Stimulated activated CD4-positive, alpha-beta T cell treated with anti-CD3 and anti-CD28 coated beads, TNF-alpha, amount 100 ng/mL, for 24 hours (primary cell): ENCODE measurements at regions not wholly inside any gene's neighbourhood (a gene's known extent, or its start where the extent isn't known, plus 50 kb on each side); places are given as distances from the start of the nearest gene placed in this dataset.

Experiments
- DNase-seq, 3 experiments: peaks; one replicate each; pipeline ENCODE4 v3.0.0-alpha.2; 2020; ENCODE audit warnings: low read depth in 3 of 3

DNA sequence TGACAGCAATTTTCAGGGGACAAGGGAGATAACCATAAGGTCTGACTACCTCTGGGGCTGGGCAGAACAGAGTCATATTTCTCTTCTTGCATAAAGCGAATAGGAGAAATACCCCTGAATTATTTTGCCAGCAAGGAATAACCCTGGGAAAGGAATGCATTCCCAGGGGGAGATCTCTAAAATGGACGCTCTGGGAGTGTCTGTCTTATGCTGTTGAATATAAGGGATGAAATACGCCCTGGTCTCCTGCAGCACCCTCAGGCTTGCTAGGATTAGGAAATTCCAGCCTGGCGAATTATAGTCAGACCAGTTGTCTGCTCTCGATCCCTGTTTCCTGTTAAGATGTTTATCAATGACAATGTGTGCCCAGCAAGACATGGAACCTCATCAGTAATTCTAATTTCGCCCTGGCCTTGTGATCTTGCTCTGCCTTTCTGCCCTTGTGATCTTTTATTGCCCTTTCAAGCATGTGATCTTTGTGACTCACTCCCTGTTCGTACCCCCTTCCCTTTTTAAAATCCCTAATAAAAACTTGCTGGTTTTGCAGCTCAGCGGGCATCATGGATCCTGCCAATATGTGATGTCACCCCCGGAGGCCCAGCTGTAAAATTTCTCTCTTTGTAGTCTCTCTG, 221.6 kb upstream of the HS3ST5 start:
- no peak for DNase-seq

DNA sequence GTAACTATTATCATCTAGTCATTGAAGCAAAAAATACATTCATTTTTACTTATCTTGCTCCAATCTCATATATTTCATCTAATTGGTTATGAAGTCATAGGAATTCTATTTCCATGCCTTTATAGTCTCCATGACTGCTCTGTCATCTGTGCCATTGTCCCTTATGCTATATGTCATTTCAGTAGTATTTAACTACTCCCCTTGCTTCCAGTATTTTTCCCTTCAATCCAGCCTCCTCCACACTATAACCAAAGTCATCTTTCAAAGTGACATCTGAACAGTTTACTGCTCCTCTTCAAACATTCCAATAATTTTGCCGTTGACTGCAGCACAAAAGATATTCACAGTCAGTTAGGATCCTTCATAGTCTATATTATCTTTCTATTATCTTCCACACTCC, 216.6 kb upstream of the HS3ST5 start:
- DNase-seq, result no peak

DNA sequence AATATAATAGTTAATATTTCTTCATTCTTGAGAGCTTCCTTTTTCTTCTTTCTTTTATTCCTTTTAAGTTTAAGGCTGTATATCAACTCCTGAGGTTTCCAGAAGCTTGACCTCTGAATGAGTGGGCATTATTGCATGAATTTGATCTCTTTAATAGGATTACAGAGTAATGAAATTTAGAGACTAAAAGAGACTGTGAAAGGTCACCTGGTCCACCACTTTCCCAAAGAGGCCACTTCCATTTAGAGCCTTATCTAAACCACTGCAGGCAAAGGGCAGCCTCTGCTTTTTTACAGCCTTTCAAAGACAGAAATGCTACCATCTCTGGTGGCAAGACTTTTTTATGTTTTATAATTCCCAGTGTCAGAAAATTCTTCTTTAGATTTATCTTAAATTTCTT, 215.3 kb upstream of the HS3ST5 start:
- no peak for DNase-seq

DNA sequence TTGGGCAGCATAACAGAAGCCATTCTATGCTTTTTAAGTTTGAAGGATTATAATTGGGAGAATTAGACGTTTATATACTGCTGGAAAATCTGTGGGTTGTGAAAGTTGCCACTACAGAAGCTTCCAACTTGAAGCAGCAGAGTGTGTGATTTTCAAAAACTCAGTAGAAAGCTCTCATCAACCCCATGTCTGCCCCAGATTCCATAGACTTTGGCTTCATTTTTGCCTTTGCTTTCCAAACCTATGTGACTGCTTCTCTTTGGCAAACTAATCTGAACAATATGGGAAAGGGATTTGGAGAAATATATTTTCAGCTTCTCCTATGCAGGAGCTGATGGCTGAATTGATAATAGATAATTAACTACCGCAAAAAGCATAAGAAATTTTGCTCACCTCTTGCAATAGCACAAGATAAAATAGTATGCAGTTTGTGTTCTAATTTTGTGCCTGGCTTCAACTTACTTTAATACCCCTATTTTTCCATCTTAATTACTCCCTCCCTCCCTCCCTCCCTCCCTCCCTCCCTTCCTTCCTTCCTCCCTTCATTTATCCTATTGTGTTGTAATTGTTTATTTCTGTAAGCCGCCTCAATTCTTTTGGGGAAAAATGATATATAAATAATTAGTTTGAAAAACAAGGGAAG, 214.1 kb upstream of the HS3ST5 start:
- no peak for DNase-seq

DNA sequence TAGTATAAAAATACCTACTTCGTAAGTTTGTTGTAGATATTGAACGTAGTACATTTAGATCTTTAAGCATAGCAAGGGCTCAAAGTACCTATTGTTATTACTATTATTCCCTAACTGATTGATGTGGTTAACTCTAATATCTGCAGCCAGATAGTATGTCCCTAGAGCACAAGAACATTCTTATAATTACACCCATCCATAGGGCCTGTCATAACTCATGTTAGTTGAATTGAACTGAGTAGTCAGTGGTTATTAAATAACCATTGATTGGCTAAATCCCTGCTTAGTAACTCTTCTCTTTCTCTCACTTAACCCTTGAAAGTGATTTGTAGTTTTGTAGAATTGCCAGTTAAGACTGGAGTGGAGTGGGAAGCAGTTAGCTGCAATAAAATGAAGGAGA, 207.5 kb upstream of the HS3ST5 start:
- no peak for DNase-seq

DNA sequence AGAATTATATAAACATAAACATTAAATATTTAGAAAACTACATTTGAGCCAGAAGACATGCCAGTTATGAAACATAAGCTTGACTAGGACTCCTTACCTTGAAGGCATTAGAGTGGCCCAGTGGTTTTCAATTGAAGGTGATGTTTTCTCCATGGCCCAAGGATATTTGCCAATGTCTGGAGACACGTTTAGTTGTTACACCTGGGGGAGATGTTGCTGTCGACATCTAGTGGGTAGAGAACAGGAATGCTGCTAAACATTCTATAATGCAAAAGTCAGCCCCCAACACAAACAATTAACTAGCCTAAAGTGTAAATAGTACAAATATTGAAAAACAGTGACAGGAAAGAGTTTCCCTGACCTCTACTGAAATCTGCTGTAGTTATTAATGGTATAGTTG, 200.9 kb upstream of the HS3ST5 start:
- DNase-seq, result no peak

DNA sequence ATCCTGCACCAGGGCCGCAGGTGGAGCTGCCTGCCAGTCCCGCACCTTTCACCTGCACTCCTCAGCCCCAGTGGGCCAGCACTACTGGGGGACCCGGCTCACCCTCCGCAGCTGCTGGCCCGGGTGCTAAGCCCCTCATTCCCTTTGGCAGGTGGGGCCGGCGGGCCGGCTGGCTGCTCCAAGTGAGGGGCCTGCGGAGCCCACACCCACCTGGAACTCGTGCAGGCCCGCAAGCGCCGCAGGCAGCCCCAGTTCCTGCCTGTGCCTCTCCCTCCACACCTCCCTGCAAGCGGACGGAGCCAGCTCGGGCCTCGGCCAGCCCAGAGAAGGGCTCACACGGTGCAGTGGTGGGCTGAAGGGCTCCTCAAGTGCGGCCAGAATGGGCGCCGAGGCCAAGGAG, 199.0 kb upstream of the HS3ST5 start:
- no peak for DNase-seq

DNA sequence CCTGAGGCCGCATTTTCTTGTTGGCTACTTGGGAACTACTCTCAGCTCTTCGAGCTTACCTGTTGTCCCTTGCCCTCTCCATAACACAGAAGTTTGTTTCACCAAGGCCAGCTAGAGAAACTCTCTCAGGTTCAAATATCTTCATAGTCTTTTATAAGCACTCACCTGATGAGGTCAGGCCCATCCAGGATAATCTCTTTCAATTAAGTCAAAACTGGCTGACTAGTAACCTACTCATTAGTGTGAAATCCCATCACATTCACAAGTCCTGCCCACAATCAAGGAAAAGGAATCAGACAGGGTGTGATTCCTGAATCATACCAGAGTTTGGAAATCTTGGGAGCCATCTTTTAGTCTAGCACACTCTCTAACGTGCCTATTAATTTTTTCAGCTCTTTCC, 195.2 kb upstream of the HS3ST5 start:
- DNase-seq, result no peak

DNA sequence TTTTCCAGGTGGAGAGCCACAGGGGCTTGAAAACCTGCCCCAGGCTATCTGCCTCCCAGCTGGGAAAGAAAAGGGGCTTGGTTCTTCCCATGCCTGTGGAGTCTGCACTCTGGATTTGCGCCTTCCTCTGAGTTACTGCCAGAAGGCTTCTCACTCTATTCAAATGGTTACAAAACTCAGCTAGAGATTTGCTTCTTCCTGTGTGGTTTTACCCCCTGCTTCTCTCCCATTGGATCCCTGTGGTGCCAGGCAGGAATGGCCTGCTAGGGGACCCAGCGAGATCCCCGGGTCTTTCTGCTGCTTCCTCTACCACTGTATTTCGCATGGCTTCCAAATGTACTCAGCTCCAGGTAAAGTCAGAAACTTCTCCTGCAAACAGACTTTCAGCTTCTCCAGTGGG, 192.0 kb upstream of the HS3ST5 start:
- DNase-seq, result no peak

DNA sequence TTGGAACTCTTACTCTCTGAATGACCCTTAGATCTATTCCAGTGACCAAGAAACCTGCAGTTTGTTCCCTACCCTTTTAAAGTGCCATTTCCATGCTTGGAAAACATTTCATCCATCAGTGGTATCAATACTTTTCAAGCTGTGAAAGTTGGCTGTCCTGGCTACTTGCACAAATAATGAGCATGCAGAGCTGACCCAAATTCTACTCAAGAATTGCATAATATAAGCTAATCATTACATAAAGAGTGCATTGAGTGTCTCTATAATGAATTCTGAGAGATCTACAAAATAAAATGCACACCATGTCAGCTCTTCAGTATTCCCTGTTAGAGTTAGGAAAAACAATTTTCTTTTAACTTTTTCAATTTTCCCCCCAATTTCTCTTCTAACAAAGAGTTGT, 181.3 kb upstream of the HS3ST5 start:
- DNase-seq, result no peak

DNA sequence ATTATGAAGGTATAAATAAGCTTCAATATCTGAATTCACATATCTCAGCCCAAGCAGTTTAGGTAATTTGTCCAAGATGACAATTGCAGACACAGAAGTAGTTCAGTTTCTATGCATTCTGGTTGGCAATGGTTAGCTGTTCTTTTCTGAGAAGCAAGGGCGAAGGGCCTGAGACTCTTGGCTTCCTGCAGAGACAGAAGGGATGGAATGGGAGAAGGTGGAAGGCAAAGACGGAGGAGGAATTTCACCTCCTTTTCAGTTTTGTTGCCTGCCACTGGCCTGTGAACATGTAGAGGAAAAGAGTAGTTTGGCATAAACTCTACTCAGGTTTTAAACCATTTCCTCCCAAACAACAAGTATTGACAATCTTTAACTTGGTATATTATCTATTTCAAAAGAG, 180.7 kb upstream of the HS3ST5 start:
- no peak for DNase-seq

DNA sequence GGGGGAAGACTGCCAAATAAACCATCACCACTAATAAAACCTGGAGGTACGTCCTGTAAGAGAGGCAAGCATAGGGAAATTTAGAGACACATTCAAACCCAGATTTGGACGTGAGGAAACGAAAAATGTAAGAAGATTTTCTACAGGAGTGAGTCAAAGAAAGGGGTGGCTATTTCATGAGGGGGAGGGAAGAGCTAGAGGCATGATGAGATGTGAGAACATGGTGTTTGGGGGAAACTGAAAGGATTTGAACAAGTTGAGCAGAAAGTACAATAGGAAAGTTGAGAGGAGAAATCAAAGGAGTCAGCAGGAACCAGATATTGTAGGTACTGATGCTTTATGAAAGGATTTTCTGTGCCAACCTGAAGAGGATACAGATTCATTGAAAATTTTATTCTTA, 179.1 kb upstream of the HS3ST5 start:
- no peak for DNase-seq

DNA sequence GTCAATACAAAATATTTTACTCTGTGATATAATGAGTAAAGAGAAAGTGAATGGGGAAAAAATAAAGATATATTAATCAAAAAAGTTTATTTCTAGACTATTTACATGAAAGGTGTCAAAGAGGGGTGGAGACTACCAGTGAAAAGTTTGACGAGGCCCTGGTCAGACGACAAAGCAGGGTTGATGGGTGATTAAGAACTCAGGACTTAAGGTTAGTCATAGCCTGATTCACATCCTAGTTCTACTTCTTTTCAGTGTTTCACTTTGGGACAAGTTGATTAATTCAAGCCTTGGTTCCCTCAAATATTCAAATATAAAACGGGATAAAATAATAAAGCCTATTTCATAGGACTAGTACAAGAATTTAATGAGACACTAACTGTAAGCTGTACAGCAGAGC, 178.2 kb upstream of the HS3ST5 start:
- no peak for DNase-seq

DNA sequence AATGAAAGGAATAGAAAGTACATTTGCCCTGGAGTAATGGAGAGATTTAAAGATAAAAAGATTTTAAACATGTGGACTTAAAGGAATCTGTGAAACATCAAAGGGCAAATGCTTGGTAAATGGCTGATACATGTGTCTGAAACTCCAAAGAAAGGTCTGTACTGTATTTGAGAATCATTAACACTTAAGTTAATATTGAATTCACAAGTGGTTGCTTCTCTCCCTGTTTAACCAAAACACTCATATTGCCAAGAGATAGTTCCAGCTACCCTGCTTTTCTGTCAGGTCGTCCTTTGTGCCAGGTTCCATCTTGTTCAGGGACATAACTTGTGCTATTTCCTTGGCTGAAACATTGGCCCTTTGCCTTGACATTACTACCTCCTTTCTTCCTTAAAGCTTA, 171.3 kb upstream of the HS3ST5 start:
- no peak for DNase-seq

DNA sequence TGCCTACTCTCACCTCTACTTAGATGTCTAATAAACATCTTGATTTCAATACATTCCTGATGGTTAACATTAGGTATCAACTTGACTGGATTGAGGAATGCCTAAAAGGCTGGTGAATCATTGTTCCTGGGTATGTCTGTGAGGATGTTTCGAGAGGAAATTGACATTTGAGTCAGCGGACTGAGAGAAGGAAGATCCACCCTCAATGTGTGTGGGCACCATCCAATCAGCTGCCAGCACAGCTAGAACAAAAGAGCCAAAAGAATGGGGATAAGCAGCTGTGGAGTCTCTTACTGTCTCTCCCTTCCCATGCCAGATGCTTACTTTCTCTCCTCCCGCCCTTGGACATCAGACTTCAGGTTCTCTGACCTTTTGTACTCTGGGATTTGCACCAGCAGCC, 128.6 kb upstream of the HS3ST5 start:
- no peak for DNase-seq

DNA sequence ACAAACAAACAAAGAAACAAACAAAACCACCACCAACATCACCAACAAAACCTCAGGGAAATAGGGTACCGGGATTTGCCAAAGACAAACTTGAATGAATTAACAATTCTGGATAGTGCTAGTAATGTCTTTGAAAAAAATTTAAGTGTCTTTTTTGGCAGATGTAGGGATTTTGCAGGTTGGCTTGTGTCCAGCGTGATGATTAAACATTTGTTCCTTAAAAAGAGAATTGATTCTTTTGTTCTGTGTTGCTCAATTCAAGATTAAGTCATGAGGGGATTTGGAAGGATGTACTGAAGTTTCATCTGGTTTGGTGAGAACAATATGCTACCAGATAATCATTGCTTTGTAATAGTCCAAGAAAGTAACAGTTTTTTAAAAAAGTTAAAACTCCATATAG, 125.1 kb upstream of the HS3ST5 start:
- no peak for DNase-seq

DNA sequence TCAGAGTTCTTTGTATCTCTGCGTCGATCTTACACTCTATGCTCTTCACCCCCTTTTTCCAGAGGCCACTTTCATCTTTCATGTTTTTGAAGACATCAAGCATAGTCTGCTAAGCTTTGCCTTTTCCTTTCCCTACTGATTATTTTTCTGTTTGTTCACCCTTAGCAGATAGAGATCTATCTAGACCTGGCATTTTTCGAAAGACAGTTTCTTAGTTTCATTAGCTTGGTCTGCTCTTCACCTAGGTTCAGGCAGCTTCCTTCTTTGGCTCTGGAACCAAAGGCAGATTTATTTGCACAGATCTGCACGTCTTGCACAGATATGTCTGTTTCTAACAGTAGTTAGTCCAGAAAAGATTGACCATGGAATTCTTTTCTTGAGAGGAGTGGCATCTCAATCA, 122.7 kb upstream of the HS3ST5 start:
- no peak for DNase-seq

DNA sequence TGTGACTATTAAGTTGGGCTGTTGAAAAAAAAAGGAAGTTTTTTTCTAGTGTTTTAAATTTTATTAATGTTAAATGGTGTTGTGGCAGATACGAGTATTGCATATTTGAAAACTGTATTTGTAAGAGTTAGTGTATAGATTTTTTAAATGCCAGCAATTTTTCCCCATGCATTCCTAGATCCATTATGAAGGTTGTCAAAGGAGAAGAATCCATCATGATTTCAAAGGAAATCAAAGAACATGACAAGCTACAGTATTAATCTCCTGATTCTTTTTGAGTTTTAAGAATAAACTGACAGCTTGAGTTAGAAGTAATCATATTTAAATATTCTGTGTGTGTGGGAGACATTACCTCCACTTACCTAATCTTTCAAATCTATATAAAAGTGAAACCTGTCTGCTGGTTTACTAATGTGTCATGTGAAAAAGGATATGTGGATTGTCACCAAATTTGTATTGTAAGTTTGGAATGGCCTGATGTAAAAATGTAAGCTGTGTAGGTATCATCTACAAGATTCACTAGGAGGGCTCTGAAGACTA, 111.0 kb upstream of the HS3ST5 start:
- DNase-seq, result no peak

DNA sequence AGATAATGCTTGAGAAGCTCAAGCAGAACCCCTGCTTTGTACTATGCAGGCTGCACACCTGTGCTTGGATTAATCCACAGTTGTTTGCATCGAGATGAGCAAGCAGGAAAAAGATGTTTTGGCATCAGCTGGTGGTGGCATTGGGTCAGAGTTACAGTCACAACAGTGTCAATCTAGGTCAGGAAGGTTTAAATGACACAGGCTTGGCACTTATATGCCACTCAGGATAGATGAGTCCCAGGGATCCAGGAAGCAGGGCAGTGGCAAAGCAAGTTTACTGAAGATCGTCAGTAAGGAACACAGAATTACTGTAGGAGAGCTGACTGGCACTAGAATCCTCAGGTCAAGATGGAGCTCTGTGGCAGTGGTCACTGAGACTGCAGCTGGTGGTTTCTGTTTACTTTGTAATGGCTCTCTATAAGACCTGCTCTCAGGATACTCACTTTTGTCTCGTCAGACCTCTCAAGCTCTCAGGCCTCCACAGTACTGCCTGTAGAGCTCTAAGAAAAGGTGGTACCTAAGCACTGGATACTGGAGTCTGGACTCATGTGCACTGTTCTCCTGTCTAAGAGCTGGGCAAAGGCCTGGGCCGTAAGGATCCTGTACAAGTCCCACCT, 110.1 kb upstream of the HS3ST5 start:
- DNase-seq, result no peak

DNA sequence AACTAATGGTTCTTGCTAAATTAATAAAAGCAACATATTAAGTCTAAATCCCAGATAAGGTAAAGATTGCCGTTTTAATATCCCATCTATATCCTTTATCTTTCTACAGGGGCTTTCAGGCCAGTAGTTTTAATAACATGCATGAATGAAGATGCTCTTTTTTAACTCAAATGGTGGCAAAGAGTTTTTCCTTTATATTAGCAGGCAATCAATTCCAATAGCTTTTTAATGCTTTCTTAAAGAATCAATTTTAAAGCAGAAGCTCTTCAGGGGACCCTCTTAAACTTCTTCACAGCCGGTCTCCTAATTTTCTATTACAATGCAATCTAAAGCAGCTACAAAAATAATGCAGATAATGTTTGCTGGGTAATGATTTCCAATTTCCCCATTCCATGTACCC, 107.8 kb upstream of the HS3ST5 start:
- DNase-seq, result no peak

DNA sequence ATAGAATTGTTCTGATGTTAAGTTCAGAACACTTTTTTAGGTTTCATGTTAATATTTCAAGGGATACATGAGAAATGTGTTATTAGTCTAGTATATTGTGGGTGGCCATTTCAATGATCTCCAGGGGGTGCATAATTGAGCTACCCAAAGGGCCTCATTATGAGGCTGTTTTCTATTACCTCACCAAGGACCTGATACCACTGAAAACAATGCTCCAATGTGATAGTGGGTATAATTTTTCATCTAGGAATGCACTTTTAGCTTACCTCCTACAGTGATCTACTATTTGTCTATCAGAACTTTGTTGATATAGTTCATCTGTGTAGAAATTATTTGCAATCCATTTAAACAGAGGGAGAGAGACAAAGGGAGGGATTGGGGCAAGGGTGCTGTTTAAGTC, 106.8 kb upstream of the HS3ST5 start:
- DNase-seq, result no peak

DNA sequence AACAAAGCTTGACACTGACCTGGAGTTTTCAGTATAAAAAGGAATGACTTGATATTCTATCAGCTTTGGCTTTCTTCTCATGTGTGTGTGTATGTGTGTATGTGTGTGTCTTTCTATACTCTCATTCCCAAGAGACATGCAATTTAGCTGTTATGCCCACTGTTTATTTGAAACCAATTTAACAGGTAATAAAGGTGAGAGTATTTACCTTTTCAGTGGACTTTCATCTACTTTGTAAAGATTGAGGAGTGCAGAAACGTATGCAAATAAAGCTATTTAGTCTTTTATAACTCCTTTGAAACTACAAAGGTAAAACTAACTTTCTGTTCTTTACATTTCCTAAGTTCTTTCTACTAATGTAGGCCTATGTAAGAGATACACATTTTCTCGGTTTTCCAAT, 103.5 kb upstream of the HS3ST5 start:
- DNase-seq, result no peak

DNA sequence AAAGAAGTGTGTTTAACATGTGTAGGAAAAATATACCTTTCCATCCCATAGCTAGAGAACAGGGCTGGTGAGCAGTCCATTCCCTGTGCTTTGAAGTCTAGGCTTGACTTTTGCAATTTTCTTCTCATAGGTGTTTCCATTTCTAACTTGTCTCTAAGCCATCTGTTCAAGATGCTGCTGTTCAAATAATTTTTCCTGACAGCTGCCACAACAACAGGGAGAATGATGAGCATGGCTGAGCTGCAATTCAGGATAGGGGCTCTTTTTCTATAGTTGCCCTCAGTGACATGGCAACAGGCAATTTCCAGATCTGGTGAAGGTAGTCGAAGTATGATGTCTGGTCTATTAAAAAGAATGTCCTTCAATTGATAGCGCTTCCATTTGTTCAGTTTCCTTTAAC, 103.0 kb upstream of the HS3ST5 start:
- no peak for DNase-seq
